Mesendoderm (in vitro differentiated cells): ENCODE measurements at regions not wholly inside any gene's neighbourhood (a gene's known extent, or its start where the extent isn't known, plus 50 kb on each side); places are given as distances from the start of the nearest gene placed in this dataset.
"Not testable (repeated sequence)": the region's sequence is repeated elsewhere in the genome, so short reads cannot be mapped to it uniquely, and the experiment has no call there.

ENCODE experiments used
- DNase-seq: peaks from one replicate; pipeline ENCODE4 v3.0.0; 2013
- H2AK5ac ChIP-seq: 2 replicates; pipeline ENCODE4 v1.6.1; 2013; ENCODE audit warnings: low read length, inconsistent platforms
- H2BK120ac ChIP-seq: 2 replicates; pipeline ENCODE4 v1.6.1; 2013; ENCODE audit warnings: low read depth, mild to moderate bottlenecking, low read length, moderate library complexity, mixed read lengths
- H2BK15ac ChIP-seq: replicated peaks from 2 replicates; pipeline ENCODE4 v1.6.1; 2013; ENCODE audit warnings: low read depth, mild to moderate bottlenecking, moderate library complexity
- H2BK5ac ChIP-seq: 2 replicates; pipeline ENCODE4 v1.6.1; 2013; ENCODE audit warnings: low read length, inconsistent platforms
- H3K18ac ChIP-seq: 2 replicates; pipeline ENCODE4 v1.6.1; 2013; ENCODE audit warnings: mild to moderate bottlenecking, low read length, mixed read lengths
- H3K23ac ChIP-seq: one replicate; pipeline ENCODE4 v1.6.1; 2013; ENCODE audit warnings: low read length
- H3K27ac ChIP-seq: 2 replicates; pipeline ENCODE4 v1.5.1; 2013; ENCODE audit warnings: low read depth, mild to moderate bottlenecking, inconsistent platforms, low read length, moderate library complexity
- H3K27me3 ChIP-seq: 2 replicates; pipeline ENCODE4 v1.6.1; 2013; ENCODE audit warnings: low read length, control low read depth, mild to moderate bottlenecking, inconsistent platforms; ENCODE audit not compliant: insufficient read depth, poor library complexity
- H3K36me3 ChIP-seq: 2 replicates; pipeline ENCODE4 v1.6.1; 2013; ENCODE audit warnings: low read length, inconsistent platforms; ENCODE audit not compliant: control insufficient read depth, insufficient read depth
- H3K4ac ChIP-seq: one replicate; pipeline ENCODE4 v1.6.1; 2013; ENCODE audit warnings: low read depth, mild to moderate bottlenecking, low read length, moderate library complexity
- H3K4me1 ChIP-seq: 2 replicates; pipeline ENCODE4 v1.6.1; 2013; ENCODE audit warnings: low read depth, low read length, inconsistent platforms; ENCODE audit not compliant: control insufficient read depth
- H3K4me2 ChIP-seq: 2 replicates; pipeline ENCODE4 v1.6.1; 2013; ENCODE audit warnings: low read length
- H3K4me3 ChIP-seq: 2 replicates; pipeline ENCODE4 v1.5.1; 2013; ENCODE audit warnings: mild to moderate bottlenecking, low read length
- H3K56ac ChIP-seq: one replicate; pipeline ENCODE4 v1.6.1; 2013; ENCODE audit warnings: low read length
- H3K79me1 ChIP-seq: 2 replicates; pipeline ENCODE4 v1.6.1; 2013; ENCODE audit warnings: low read length, inconsistent platforms
- H3K79me2 ChIP-seq: 2 replicates; pipeline ENCODE4 v1.6.1; 2013; ENCODE audit warnings: mild to moderate bottlenecking, low read length; ENCODE audit not compliant: control insufficient read depth, insufficient read depth
- H3K9ac ChIP-seq: 2 replicates; pipeline ENCODE4 v1.6.1; 2013; ENCODE audit warnings: low read length, inconsistent platforms
- H4K5ac ChIP-seq: one replicate; pipeline ENCODE4 v1.6.1; 2013; ENCODE audit warnings: low read length
- H4K8ac ChIP-seq: one replicate; pipeline ENCODE4 v1.6.1; 2013; ENCODE audit warnings: low read depth, mild to moderate bottlenecking, control low read depth, low read length, moderate library complexity
- WGBS: extraction: QIAGEN DNeasy Blood & Tissue Kit; methylation state at CpG from one replicate; pipeline ENCODE4 v1.1.7; 2013; ENCODE audit warnings: low lambda C conversion rate, missing lambda C conversion rate; ENCODE audit not compliant: insufficient coverage; ENCODE audit errors: extremely low coverage; 5-methylcytosine and 5-hydroxymethylcytosine counted together

- H3K27me3 ChIP-seq = no peaks in the 10 kb centered on the region
- H3K79me1 ChIP-seq = no peaks in the 10 kb centered on the region
- H2BK5ac ChIP-seq = no peak overlapping the region
- H3K4me2 ChIP-seq = no peak overlapping the region
- H3K27ac ChIP-seq = no peak overlapping the region
- H4K5ac ChIP-seq = no peak overlapping the region
- H3K4ac ChIP-seq = no peak overlapping the region
- H3K9ac ChIP-seq = no peak overlapping the region
- no peak overlapping the region for H2BK15ac ChIP-seq
- H3K4me3 ChIP-seq = no peak overlapping the region
- no peak overlapping the region for H4K8ac ChIP-seq
- H3K4me1 ChIP-seq = no peaks in the 10 kb centered on the region
- no peak overlapping the region for H2AK5ac ChIP-seq
- H3K79me2 ChIP-seq = no peaks in the 10 kb centered on the region
- H3K23ac ChIP-seq = no peak overlapping the region
- no CpG with 5 or more reads among the region's 4 CpGs for WGBS
- no peak overlapping the region for H3K18ac ChIP-seq
- H3K36me3 ChIP-seq = no peaks in the 10 kb centered on the region
- no peak for DNase-seq
- no peak overlapping the region for H2BK120ac ChIP-seq
- no peak overlapping the region for H3K56ac ChIP-seq
Observed at GRCh38 chr6:150511313-150511712, 88.4 kb upstream of the PLEKHG1 start.

GRCh38 chr6:150514806-150515380 lies 84.8 kb upstream of the PLEKHG1 start:
- no CpG with 5 or more reads among the region's 2 CpGs for WGBS
- no peak for DNase-seq

GRCh38 chr6:150516199-150516598 lies 83.5 kb upstream of the PLEKHG1 start:
- no peak overlapping the region for H3K23ac ChIP-seq
- H3K27me3 ChIP-seq = no peaks in the 10 kb centered on the region
- H3K79me2 ChIP-seq = no peaks in the 10 kb centered on the region
- no peak overlapping the region for H2BK120ac ChIP-seq
- H3K56ac ChIP-seq = no peak overlapping the region
- no peaks in the 10 kb centered on the region for H3K4me1 ChIP-seq
- H3K36me3 ChIP-seq = no peaks in the 10 kb centered on the region
- no peak for DNase-seq
- no peaks in the 10 kb centered on the region for H3K79me1 ChIP-seq
- H3K4ac ChIP-seq = no peak overlapping the region
- no CpG with 5 or more reads among the region's 3 CpGs for WGBS
- no peak overlapping the region for H3K18ac ChIP-seq
- H3K9ac ChIP-seq = no peak overlapping the region
- no peak overlapping the region for H3K4me2 ChIP-seq
- no peak overlapping the region for H2AK5ac ChIP-seq
- no peak overlapping the region for H2BK5ac ChIP-seq
- no peak overlapping the region for H3K4me3 ChIP-seq
- no peak overlapping the region for H2BK15ac ChIP-seq
- no peak overlapping the region for H3K27ac ChIP-seq
- no peak overlapping the region for H4K5ac ChIP-seq
- no peak overlapping the region for H4K8ac ChIP-seq

More at GRCh38 chr6:150514806-150515380, 84.8 kb upstream of the PLEKHG1 start:
- H3K79me1 ChIP-seq = no peaks in the 10 kb centered on the region
- H3K4ac ChIP-seq = no peak overlapping the region
- no peaks in the 10 kb centered on the region for H3K4me1 ChIP-seq
- H4K8ac ChIP-seq = no peak overlapping the region
- H3K4me3 ChIP-seq = no peak overlapping the region
- no peak overlapping the region for H2BK5ac ChIP-seq
- H3K27ac ChIP-seq = no peak overlapping the region
- H3K27me3 ChIP-seq = no peaks in the 10 kb centered on the region
- H3K18ac ChIP-seq = no peak overlapping the region
- H3K79me2 ChIP-seq = no peaks in the 10 kb centered on the region
- no peaks in the 10 kb centered on the region for H3K36me3 ChIP-seq
- no peak overlapping the region for H3K9ac ChIP-seq
- H2BK120ac ChIP-seq = no peak overlapping the region
- no peak overlapping the region for H3K4me2 ChIP-seq
- H2AK5ac ChIP-seq = no peak overlapping the region
- H4K5ac ChIP-seq = no peak overlapping the region
- H2BK15ac ChIP-seq = no peak overlapping the region
- H3K23ac ChIP-seq = no peak overlapping the region
- H3K56ac ChIP-seq = no peak overlapping the region

GRCh38 chr6:150517175-150517574 lies 82.5 kb upstream of the PLEKHG1 start:
- H2BK120ac ChIP-seq = no peak overlapping the region
- no peaks in the 10 kb centered on the region for H3K4me1 ChIP-seq
- no peak overlapping the region for H3K27ac ChIP-seq
- H3K4ac ChIP-seq = no peak overlapping the region
- no peaks in the 10 kb centered on the region for H3K27me3 ChIP-seq
- no peaks in the 10 kb centered on the region for H3K36me3 ChIP-seq
- no peak overlapping the region for H4K8ac ChIP-seq
- H3K4me2 ChIP-seq = no peak overlapping the region
- no peak overlapping the region for H3K23ac ChIP-seq
- no peak overlapping the region for H3K4me3 ChIP-seq
- H2AK5ac ChIP-seq = no peak overlapping the region
- no CpG with 5 or more reads among the region's 3 CpGs for WGBS
- no peak overlapping the region for H4K5ac ChIP-seq
- H3K79me2 ChIP-seq = no peaks in the 10 kb centered on the region
- no peak for DNase-seq
- H3K9ac ChIP-seq = no peak overlapping the region
- no peak overlapping the region for H3K56ac ChIP-seq
- no peak overlapping the region for H3K18ac ChIP-seq
- H3K79me1 ChIP-seq = no peaks in the 10 kb centered on the region
- H2BK5ac ChIP-seq = no peak overlapping the region
- no peak overlapping the region for H2BK15ac ChIP-seq

GRCh38 chr6:150521482-150521881 lies 78.2 kb upstream of the PLEKHG1 start:
- no peak overlapping the region for H2AK5ac ChIP-seq
- H3K79me1 ChIP-seq = no peaks in the 10 kb centered on the region
- H2BK5ac ChIP-seq = no peak overlapping the region
- no peak for DNase-seq
- no peak overlapping the region for H3K23ac ChIP-seq
- no peak overlapping the region for H3K9ac ChIP-seq
- no peak overlapping the region for H4K8ac ChIP-seq
- no peaks in the 10 kb centered on the region for H3K79me2 ChIP-seq
- no peak overlapping the region for H2BK120ac ChIP-seq
- no peak overlapping the region for H3K4ac ChIP-seq
- no peak overlapping the region for H3K4me3 ChIP-seq
- H4K5ac ChIP-seq = no peak overlapping the region
- H2BK15ac ChIP-seq = no peak overlapping the region
- no peak overlapping the region for H3K27ac ChIP-seq
- no CpG with 5 or more reads among the region's 1 CpG for whole genome bisulfite sequencing
- H3K4me1 ChIP-seq = no peaks in the 10 kb centered on the region
- H3K36me3 ChIP-seq = no peaks in the 10 kb centered on the region
- H3K18ac ChIP-seq = no peak overlapping the region
- H3K27me3 ChIP-seq = no peaks in the 10 kb centered on the region
- no peak overlapping the region for H3K4me2 ChIP-seq
- no peak overlapping the region for H3K56ac ChIP-seq

- not testable (repeated sequence) for DNase-seq, H3K9ac ChIP-seq, H3K36me3 ChIP-seq, H3K4me2 ChIP-seq, H3K56ac ChIP-seq, H3K4me1 ChIP-seq, H2BK15ac ChIP-seq, H3K18ac ChIP-seq, H3K27me3 ChIP-seq, H4K8ac ChIP-seq, H3K4ac ChIP-seq, H3K79me2 ChIP-seq, H3K23ac ChIP-seq, H2AK5ac ChIP-seq, H4K5ac ChIP-seq, H3K4me3 ChIP-seq, H2BK120ac ChIP-seq, H3K27ac ChIP-seq, H2BK5ac ChIP-seq, H3K79me1 ChIP-seq
- no CpG with 5 or more reads among the region's 3 CpGs for WGBS
Observed at GRCh38 chr6:150523216-150523615, 76.5 kb upstream of the PLEKHG1 start.
